K562 (cell line): ENCODE measurements at regions not wholly inside any gene's neighbourhood (a gene's known extent, or its start where the extent isn't known, plus 50 kb on each side); places are given as distances from the start of the nearest gene placed in this dataset.

Source experiments
- ATAC-seq: fragments of 200-7000 bp; cut with Tn5 transposase; 3 replicates; pipeline ENCODE4 v1.9.1; 2020; ENCODE audit warnings: moderate library complexity
- BruUV-seq: library from RNA; stranded (reverse); fragments of 400-500 nt; replicated peaks from 2 replicates; lab custom pipeline; 2021; lab: Mats Ljungman, UMichigan
- CTCF ChIA-PET: fragments of 300-600 bp; formaldehyde crosslinking; extraction: SDS; loops from one replicate; lab custom pipeline; 2021; ENCODE audit warnings: low intra/inter-chr PET ratio; lab: Yijun Ruan, JAX
- POLR2A ChIA-PET: fragments of 300-600, 350-650 bp; sonication (Branson Sonifier 250); formaldehyde crosslinking; extraction: SDS; loops from one replicate; lab custom pipeline; 2021; ENCODE audit warnings: antibody characterized with exemption, inconsistent platforms; lab: Yijun Ruan, JAX
- DNase-seq, 4 experiments: peaks; one replicate each; pipeline versions ENCODE4 v3.0.0 to v3.0.0-alpha.2; 2011 to 2018; ENCODE audit warnings: low spot score in 3 of 4, mixed read lengths in 3 of 4; ENCODE audit errors: extremely low read depth in 1 of 4
- FAIRE-seq: peaks from 2 replicates; lab custom pipeline; 2011; peaks lifted over from hg19 to GRCh38; lab: Jason Lieb, UNC
- H2AFZ ChIP-seq: 2 replicates; pipeline ENCODE4 v1.6.0; 2011; ENCODE audit warnings: low read depth, low read length, control low read depth, inconsistent platforms
- H3K27ac ChIP-seq: fragments of 200-600 bp; 3 replicates; pipeline ENCODE4 v1.8.0; 2011; ENCODE audit warnings: low read depth, mild to moderate bottlenecking, control low read depth, inconsistent platforms, low read length, moderate library complexity, mixed read lengths; ENCODE audit errors: extremely low read depth
- H3K27me3 ChIP-seq, 2 experiments: fragments of 300-600 bp in 1 of 2; 2 replicates in 1 of 2; 3 replicates in 1 of 2; pipeline versions ENCODE4 v1.6.0 to v1.8.0; 2011; ENCODE audit warnings: inconsistent platforms in 2 of 2, low read length in 2 of 2, mild to moderate bottlenecking in 1 of 2, mixed read lengths in 1 of 2, moderate library complexity in 1 of 2; ENCODE audit not compliant: control insufficient read depth in 2 of 2, insufficient read depth in 2 of 2
- H3K36me3 ChIP-seq: fragments of 300-600 bp; 3 replicates; pipeline ENCODE4 v1.8.0; 2011; ENCODE audit warnings: mild to moderate bottlenecking, low read length, inconsistent platforms; ENCODE audit not compliant: control insufficient read depth, insufficient read depth
- H3K4me1 ChIP-seq, 2 experiments: fragments of 200-600 bp in 1 of 2; replicated peaks in 1 of 2; 2 replicates in 1 of 2; 3 replicates in 1 of 2; pipeline versions ENCODE4 v1.5.1 to v1.8.0; 2011; ENCODE audit warnings: inconsistent platforms in 2 of 2, low read length in 2 of 2, mild to moderate bottlenecking in 1 of 2, mixed read lengths in 1 of 2, moderate library complexity in 1 of 2; ENCODE audit not compliant: control insufficient read depth in 2 of 2, insufficient read depth in 2 of 2
- H3K4me2 ChIP-seq: 2 replicates; pipeline ENCODE4 v1.6.1; 2011; ENCODE audit warnings: low read length, control low read depth, inconsistent platforms, mixed read lengths; ENCODE audit not compliant: insufficient read depth
- H3K4me3 ChIP-seq: fragments of 200-600 bp; sonication (generic), shearing (Covaris generic); 2 replicates; pipeline ENCODE4 v1.5.1; 2016; ENCODE audit warnings: control low read depth, inconsistent platforms
- H3K79me2 ChIP-seq: fragments of 200-600 bp; 3 replicates; pipeline ENCODE4 v1.8.0; 2011; ENCODE audit warnings: low read length, inconsistent platforms; ENCODE audit not compliant: control insufficient read depth, insufficient read depth
- H3K9ac ChIP-seq, 2 experiments: 2 replicates each; pipeline versions ENCODE4 v1.6.0 to v1.6.1; 2011; ENCODE audit warnings: low read depth in 2 of 2, low read length in 2 of 2, control low read depth in 1 of 2, inconsistent platforms in 1 of 2, mild to moderate bottlenecking in 1 of 2, mixed read lengths in 1 of 2; ENCODE audit not compliant: insufficient read depth in 1 of 2
- H3K9me1 ChIP-seq: one replicate; pipeline ENCODE4 v1.6.0; 2011; ENCODE audit warnings: inconsistent platforms, mild to moderate bottlenecking, low read length, moderate library complexity; ENCODE audit not compliant: control insufficient read depth, insufficient read depth
- H3K9me3 ChIP-seq: replicated peaks from 2 replicates; pipeline ENCODE4 v1.5.1; 2011; ENCODE audit warnings: low read depth, low read length, inconsistent platforms; ENCODE audit not compliant: control insufficient read depth, insufficient read depth
- H4K20me1 ChIP-seq: replicated peaks from 2 replicates; pipeline ENCODE4 v1.6.1; 2011; ENCODE audit warnings: low read length, inconsistent platforms, mixed read lengths; ENCODE audit not compliant: control insufficient read depth, insufficient read depth
- ARNT ChIP-seq, 2 experiments: fragments of 450-650 bp; IDR thresholded peaks; 2 replicates each; pipeline ENCODE4 v1.6.1; 2016; ENCODE audit warnings: mild to moderate bottlenecking in 1 of 2
- HBP1 ChIP-seq: fragments of 450-650 bp; formaldehyde crosslinking; IDR thresholded peaks from 2 replicates; pipeline ENCODE4 v1.4.0; 2022; ENCODE audit warnings: missing genetic modification characterization
- ZNF134 ChIP-seq: fragments of 250-450 bp; sonication (Bioruptor Pico); conservative IDR thresholded peaks from 2 replicates; pipeline ENCODE4 v1.4.0; 2020
- ZNF197 ChIP-seq: fragments of 200-800 bp; sonication (Bioruptor generic); IDR thresholded peaks from 2 replicates; pipeline ENCODE4 v1.6.1; 2016; ENCODE audit warnings: low read depth, missing genetic modification characterization, missing compliant biosample characterization
- ZNF449 ChIP-seq: fragments of 250-450 bp; sonication (Bioruptor Pico); IDR thresholded peaks from 2 replicates; pipeline ENCODE4 v1.8.0; 2022; ENCODE audit warnings: moderate library complexity, mild to moderate bottlenecking, inconsistent platforms
- WGBS: fragments of 100-300 bp; shearing (Covaris generic); methylation state at CpG from one replicate; pipeline ENCODE4 v1.1.6; 2016; ENCODE audit warnings: low coverage, mixed read lengths; ENCODE audit not compliant: insufficient coverage; ENCODE audit errors: missing lambda C conversion rate; 5-methylcytosine and 5-hydroxymethylcytosine counted together
- in situ Hi-C: fragments of 300-500 bp; cut with MboI; formaldehyde crosslinking; loops from 4 replicates; pipeline ENCODE4 v1.15.0; 2018; ENCODE audit warnings: inconsistent platforms, mixed read lengths
- intact Hi-C: fragments of 100-400 bp; cut with micrococcal nuclease; formaldehyde crosslinking; loops from 2 replicates; pipeline ENCODE4 v1.14.2; 2022

GRCh38 chr10:58459069-58459468 lies 53.6 kb upstream of the BICC1 start:
- ATAC-seq (no peak), DNase-seq (no peak), FAIRE-seq (no peak)
- CTCF ChIA-PET = no interaction called here
- no peak overlapping the region for H2AFZ ChIP-seq
- H3K9ac ChIP-seq = no peak overlapping the region
- 0% methylated on average over 4 of the region's 4 CpGs for WGBS
- H3K4me3 ChIP-seq = no peak overlapping the region
- no peaks in the 10 kb centered on the region for H3K9me3 ChIP-seq
- POLR2A ChIA-PET = no interaction called here
- in situ Hi-C loops (no loop called here), intact Hi-C loops (no loop called here)
- no peaks in the 10 kb centered on the region for H3K27me3 ChIP-seq
- H3K4me2 ChIP-seq = no peak overlapping the region
- no peaks in the 10 kb centered on the region for H3K36me3 ChIP-seq
- no peaks in the 10 kb centered on the region for H3K9me1 ChIP-seq
- no peaks in the 10 kb centered on the region for H3K4me1 ChIP-seq
- H3K79me2 ChIP-seq = no peaks in the 10 kb centered on the region
- no TSS peak for BruUV-seq
- no peak overlapping the region for H3K27ac ChIP-seq
- TF ChIP-seq ZNF134 (peak; percentile 73), ZNF449 (CRISPR knock-in tag) (no peak), ZNF197 (CRISPR knock-in tag) (no peak), ARNT (IDR thresholded peaks at IDR 0.05) (no peak)
- no peaks in the 10 kb centered on the region for H4K20me1 ChIP-seq

GRCh38 chr10:58460157-58460556 lies 52.5 kb upstream of the BICC1 start:
- FAIRE-seq (no peak), ATAC-seq (no peak), DNase-seq (no peak)
- in situ Hi-C loops (no loop called here), intact Hi-C loops (no loop called here)
- WGBS = 0% methylated on average over 1 of the region's 1 CpG
- Histone ChIP-seq H2AFZ (no peak overlapping the region), H3K9ac (no peak overlapping the region), H3K36me3 (no peaks in the 10 kb centered on the region), H4K20me1 (no peaks in the 10 kb centered on the region), H3K79me2 (no peaks in the 10 kb centered on the region), H3K27me3 (no peaks in the 10 kb centered on the region), H3K9me1 (no peaks in the 10 kb centered on the region), H3K4me1 (no peaks in the 10 kb centered on the region), H3K27ac (no peak overlapping the region), H3K9me3 (no peaks in the 10 kb centered on the region), H3K4me2 (no peak overlapping the region), H3K4me3 (no peak overlapping the region)
- no TSS peak for BruUV-seq
- ChIA-PET POLR2A (no interaction called here), CTCF (no interaction called here)
- TF ChIP-seq HBP1 (CRISPR knock-in tag) = no peak
